Muscle of back (tissue), 3 donors: ENCODE measurements at regions not wholly inside any gene's neighbourhood (a gene's known extent, or its start where the extent isn't known, plus 50 kb on each side); places are given as distances from the start of the nearest gene placed in this dataset.
"Not testable (repeated sequence)": the region's sequence is repeated elsewhere in the genome, so short reads cannot be mapped to it uniquely, and the experiment has no call there.

ENCODE experiments used
- DNase-seq, 3 donors: peaks; one replicate each; pipeline versions ENCODE4 v3.0.0 to v3.0.0-alpha.2; 2013

DNA sequence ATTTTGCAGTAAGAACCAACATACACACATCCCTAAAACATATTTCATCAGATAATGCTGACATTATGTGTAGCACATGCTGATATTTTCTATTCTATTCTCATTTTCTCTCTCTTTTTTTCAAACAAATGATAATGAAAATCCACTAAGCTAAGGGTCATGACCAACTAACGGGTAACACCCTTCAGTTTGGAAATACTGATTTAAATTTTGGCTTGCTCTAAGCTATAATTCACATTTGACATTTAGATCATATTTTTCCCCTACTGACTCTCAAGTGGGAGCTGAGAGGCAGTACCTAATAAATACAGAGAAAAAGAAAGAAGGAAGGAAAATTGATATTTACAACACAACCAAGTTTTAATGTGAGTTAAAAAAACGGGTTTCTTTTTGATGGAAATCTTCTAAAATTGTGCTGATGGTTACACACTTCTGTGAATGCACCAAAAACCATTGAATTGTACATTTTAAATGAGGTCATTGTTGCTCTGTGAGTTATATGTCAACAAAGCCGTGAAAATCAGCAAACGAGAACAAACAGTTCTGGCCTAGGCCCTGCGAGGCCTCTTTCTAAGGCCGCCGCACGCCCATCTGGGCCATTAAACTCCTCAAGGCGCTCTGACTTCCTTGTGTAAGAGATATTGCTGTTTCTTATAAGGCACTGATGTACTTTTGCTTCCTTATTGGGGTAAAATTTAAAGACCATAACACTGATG lies 124.2 kb downstream of the GALR1 start:
- DNase-seq, result peak in 2 of 3 donors; percentile 42 to 59

GRCh38 chr18:77374446-77374805 lies 124.8 kb downstream of the GALR1 start:
- peak in 1 of 3 donors; percentile 75 for DNase-seq

DNA sequence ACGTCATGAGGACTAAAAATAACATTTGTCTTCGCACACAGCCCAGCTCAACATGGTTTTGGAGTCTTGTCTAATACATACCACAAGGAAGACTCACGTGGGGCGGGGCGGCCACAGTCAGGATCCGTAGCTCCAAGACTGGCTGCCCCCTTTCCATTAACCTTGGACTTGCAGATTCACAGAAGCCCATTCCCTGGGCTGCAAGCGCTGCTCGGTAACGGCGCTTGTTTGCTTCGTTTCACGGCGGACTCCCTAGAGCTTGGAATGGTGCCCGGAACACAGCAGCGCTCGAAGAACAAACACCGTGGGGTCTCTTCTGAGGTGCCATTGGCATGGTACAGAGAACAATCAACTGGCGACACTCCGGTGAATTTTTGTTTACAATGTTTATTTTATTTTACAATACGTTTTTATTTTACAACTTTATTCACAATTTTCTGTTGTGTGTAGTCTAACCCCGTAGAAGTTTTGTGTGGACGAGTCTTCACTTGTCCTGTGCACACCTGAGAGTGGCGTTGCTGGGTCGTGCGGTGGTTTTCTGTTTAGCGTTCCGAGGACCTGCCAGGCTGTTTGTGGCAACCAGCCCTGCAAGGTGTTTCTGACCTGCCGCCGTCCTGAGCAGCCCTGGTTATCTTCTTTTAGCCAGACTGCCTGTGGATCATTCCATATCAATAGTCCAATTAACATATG lies 126.5 kb downstream of the GALR1 start:
- no peak for DNase-seq

DNA sequence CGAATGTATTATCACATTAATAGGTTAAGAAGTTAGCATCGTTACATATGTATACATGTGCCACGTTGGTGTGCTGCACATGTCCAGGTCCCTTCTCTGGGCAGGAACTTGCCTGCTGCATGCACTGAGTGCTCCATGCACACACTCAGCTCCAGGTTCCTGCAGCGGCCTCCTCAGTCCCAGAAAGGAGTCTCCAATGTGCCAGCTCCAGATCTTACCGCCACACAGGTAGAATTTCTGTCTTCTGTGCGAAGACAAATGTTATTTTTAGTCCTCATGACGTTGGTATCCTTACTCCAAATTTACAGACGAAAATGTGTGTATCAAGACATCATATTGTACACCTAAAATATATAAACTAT lies 127.1 kb downstream of the GALR1 start:
- DNase-seq, result no peak

- DNase-seq, result no peak
Observed at GRCh38 chr18:77377813-77378212, 128.2 kb downstream of the GALR1 start.

DNA sequence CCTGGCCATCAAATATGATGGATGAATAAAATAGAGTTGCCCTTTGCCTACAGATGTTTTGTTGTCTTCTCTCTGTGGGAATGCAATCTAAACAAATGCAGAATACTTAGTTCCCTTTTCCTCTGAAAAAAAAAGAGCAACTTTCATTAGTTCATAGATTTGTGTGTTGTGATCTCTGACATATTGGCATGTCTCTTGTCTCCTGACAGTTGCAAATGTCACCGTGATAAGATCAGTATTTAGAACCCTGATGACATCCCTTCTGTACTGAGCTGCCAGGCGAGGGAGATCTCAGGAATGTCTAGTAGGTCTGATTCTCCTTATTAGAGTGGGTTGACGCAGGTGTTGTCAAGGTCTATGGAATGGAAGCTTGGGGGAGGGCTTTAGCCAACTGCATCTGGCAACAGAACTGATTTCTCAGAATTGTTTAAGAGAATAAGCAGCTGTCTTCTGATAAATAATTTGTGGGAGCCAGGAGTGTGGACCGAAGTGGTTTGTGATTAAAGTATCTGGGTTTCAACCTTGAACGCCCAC lies 130.4 kb downstream of the GALR1 start:
- no peak for DNase-seq

DNA sequence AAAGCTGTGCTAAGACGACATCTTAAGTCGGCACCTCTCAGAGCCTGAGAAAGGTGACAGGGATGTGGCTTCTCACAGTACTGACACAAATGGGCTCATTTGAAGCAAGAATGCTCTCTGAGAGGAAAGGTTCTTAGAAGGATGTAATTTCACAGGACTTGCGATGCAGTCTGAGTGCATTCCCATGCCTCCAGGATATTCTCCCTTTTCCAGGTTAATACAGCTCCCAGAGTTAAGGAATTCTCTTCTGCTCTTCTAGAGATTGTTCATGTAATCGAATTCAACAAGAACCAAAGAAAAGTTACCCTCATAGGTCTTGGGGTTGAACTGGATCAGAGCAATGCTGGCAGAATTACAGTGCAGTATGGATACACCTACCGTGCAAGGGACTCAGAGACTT lies 131.0 kb downstream of the GALR1 start:
- DNase-seq, result no peak

DNA sequence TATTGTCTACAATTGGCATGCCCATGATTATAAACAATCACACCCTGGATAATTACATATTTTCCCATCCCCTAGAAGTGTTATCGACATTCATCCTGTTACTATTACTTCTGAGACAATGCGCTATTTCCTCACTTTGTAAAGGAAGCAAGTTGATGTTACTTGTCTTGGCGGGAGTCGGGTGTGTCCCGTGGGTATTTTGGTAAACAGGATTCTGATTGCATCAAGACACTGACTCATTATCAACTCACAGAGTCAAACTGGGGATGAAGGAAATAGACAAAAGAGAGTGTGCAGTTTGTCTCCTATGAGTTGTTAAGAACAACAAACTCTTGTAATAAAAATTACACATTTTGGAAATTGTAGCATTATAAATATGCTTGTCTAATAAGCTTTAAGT lies 142.7 kb downstream of the GALR1 start:
- DNase-seq, result no peak

DNA sequence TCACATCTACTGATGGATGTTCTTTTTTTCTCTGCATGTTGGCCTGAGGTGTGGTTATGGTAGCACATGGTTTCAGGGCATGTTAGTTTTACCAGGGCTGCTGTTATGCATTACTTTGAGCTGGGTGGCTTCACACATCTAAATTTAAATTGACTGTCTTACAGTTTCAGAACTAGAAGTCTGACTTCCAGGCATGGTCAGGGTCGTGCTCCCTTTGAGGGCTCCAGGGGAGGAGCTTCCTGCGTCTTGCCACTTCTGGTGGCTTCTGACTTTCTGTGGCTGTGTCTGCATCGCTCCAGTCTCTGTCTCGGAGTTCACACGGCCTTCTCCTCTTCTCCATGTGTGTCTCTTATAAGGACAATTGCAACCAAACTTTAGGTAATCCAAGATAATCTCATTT lies 143.9 kb downstream of the GALR1 start:
- no peak for DNase-seq

- DNase-seq, result no peak
Observed at GRCh38 chr18:77395953-77396352, 146.3 kb downstream of the GALR1 start.

DNA sequence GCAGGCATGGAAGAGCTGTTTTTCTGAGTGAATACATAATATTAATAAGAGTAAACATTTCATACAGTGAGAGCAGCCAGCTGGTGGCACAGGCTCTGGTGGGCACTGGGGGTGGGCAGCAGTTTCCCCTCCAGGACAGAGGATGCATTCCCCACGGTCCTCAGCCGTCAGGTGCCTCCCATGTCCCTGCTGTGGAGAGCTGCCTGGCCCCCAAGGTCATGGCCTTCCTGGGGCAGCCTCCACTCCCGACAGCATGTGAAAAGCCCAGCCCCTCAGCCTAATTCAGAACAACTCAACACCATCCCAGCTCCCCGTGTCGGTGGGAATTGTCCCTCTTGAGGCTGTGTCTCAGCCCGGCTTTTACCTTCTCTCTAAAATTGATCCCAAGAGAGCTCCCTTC lies 147.4 kb downstream of the GALR1 start:
- no peak for DNase-seq

DNA sequence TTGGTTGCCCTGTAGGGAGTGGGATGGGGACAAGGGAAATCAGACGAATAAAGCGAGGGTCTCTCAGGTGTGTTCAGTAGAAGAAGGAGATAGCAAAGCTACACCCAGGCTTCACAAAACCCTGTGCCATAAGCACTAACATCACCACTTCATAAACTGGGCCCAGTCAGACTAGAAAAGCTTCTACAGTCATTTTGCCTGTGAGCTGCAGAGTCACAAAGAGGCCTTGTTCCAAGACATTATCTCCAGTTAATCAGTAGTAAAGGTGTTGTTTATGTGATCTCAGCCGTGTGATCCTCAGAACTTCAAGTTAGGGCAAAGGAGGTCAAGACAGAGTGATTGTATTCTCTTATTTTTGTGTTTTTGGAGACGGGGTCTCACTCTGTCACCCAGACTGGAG lies 148.0 kb downstream of the GALR1 start:
- DNase-seq, result no peak

- no peak for DNase-seq
Observed at GRCh38 chr18:77400561-77400960, 150.9 kb downstream of the GALR1 start.

- DNase-seq, result peak in 2 of 3 donors; percentile 5 to 9
Observed at GRCh38 chr18:77401173-77401572, 151.5 kb downstream of the GALR1 start.

GRCh38 chr18:77403969-77404535 lies 154.4 kb downstream of the GALR1 start:
- no peak for DNase-seq

DNA sequence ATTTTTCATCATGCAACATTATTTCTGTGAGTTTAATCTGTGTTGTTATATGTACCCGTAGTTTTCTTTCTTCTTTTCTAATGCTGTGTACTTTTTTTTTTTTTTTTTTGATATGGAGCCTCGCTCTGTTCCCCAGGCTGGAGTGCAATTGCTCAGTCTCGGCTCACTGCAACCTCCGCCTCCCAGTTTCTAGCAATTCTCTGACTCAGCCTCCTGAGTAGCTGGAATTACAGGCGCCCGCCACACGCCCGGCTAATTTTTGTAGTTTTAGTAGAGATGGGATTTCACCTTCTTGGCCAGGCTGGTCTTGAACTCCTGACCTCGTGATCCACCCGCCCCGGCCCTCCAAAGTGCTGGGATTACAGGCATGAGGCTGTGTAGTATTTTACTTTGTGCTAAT lies 155.4 kb downstream of the GALR1 start:
- no peak for DNase-seq

DNA sequence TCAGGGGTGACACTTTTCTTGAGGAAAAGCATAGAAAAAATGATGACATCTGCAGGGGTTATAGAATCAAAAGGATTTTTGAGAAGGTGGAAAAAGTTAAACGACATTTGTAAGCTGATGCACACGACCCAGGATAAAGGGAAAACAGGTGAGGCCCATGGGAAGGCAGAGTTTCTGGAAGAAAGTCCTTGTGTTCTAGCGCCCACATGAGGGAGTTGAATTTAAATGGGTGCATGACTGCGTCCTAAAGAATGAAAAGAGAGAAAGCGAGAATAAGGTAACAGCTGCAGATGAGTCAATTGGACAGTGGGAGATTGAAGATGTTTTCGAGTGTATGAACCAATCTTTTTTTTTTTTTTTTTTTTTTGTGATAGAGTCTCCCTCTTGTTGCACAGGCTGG lies 158.1 kb downstream of the GALR1 start:
- DNase-seq, result no peak

- not testable (repeated sequence) for DNase-seq
Observed at GRCh38 chr18:77421546-77421945, 171.9 kb downstream of the GALR1 start.

- no peak for DNase-seq
Observed at GRCh38 chr18:77422974-77423867, 173.6 kb downstream of the GALR1 start.

GRCh38 chr18:77433076-77433475 lies 183.4 kb downstream of the GALR1 start:
- peak; percentile 38 to 81 (median 51) for DNase-seq

GRCh38 chr18:77439888-77440287 lies 190.2 kb downstream of the GALR1 start:
- DNase-seq, result no peak

GRCh38 chr18:77442393-77442792 lies 192.7 kb downstream of the GALR1 start:
- no peak for DNase-seq
